ENCODE measurements at regions not wholly inside any gene's neighbourhood (a gene's known extent, or its start where the extent isn't known, plus 50 kb on each side); places are given as distances from the start of the nearest gene placed in this dataset.
A peak's percentile ranks its signal among the peaks of the same experiment; 100 is the strongest.

DNA sequence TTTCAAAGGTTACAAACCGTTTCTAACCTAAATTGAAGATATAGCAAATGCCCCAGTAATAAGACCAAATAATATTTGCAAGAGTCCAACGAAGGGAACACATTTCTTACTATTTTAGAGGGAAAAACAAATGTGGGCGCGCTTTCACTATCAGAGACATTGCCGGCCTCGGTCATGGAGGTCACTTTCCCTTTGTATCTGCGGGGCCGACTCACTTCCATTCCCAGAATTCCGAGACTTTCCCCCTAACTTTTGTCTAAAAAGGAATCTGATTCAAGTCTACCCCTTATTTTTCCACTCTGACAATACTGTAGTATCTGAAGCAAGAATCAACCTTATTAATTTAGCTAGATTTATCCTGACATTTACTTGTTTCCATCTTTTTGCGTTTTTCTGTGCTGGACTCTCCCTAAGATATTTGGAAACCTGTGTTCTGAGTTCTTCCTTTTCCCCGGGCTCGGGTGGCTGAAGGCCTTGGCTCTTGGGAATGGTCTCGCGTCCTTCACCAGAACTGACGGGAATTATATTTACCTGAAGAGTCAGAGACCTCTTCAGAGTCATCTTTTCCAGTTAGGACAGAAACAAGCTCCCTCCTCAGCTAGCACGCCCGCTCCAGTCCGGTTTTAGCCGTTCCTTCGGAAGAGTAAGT is 71.8 kb upstream of the ZNF184 start:
- Histone ChIP-seq H2BK120ac (ENCODE audit: low read depth, low read length) (no peak overlapping the region), H3K4me3 (ENCODE audit: insufficient read depth, low read depth, low read length) (peak overlapping the region; percentile 50), H2BK5ac (ENCODE audit: low read depth, low read length, poor library complexity, severe bottlenecking) (no peak overlapping the region), H2AFZ (replicated peaks; ENCODE audit: low read length, poor library complexity) (peak overlapping the region; percentile 74), H4K20me1 (ENCODE audit: insufficient read depth, low read length) (no peaks in the 10 kb centered on the region), H3K9ac (ENCODE audit: low read depth, low read length) (no peak overlapping the region; the same call in 1 of the 2 replicates), H3K56ac (ENCODE audit: extremely low read depth, insufficient read depth, low read length) (no peak overlapping the region), H4K5ac (ENCODE audit: low read depth, low read length) (no peak overlapping the region), H4K91ac (ENCODE audit: insufficient read depth, low read depth, low read length) (no peak overlapping the region), H2BK20ac (ENCODE audit: low read depth, low read length) (no peak overlapping the region), H3K4me1 (ENCODE audit: control insufficient read depth, insufficient read depth, low read length) (no peaks in the 10 kb centered on the region), H3K9me1 (ENCODE audit: insufficient read depth, low read length) (no peaks in the 10 kb centered on the region), H4K8ac (ENCODE audit: low read depth in 2 of 2, low read length in 2 of 2) (no peak overlapping the region), H3K14ac (replicated peaks; ENCODE audit: low read depth, low read length) (no peak overlapping the region), H3K9me3 (ENCODE audit: control insufficient read depth, insufficient read depth, low read length) (no peaks in the 10 kb centered on the region), H3K23ac (ENCODE audit: low read depth, low read length) (no peak overlapping the region), H2AK9ac (replicated peaks; ENCODE audit: low read depth, low read length, poor library complexity) (no peak overlapping the region), H2BK15ac (ENCODE audit: low read depth, low read length) (no peak overlapping the region), H3K18ac (ENCODE audit: low read depth, low read length) (no peak overlapping the region), H3K27ac (ENCODE audit: insufficient read depth, low read length) (no peak overlapping the region), H3K36me3 (ENCODE audit: control insufficient read depth, insufficient read depth, low read length) (no peaks in the 10 kb centered on the region), H3K79me1 (ENCODE audit: low read depth in 1 of 2, low read length in 2 of 2) (no peaks in the 10 kb centered on the region), H3K27me3 (ENCODE audit: control insufficient read depth, insufficient read depth, low read length) (no peaks in the 10 kb centered on the region), H2AK5ac (ENCODE audit: low read depth, low read length) (no peak overlapping the region), H3K4me2 (ENCODE audit: low read depth, low read length) (peak overlapping the region; percentile 85), H3K4ac (ENCODE audit: low read depth, low read length) (no peak overlapping the region)
- CTCF ChIA-PET = no interaction called here
- WGBS, 2 experiments (ENCODE audit: extremely low coverage in 2 of 2, insufficient read length in 1 of 2) = 0% methylated on average over 3 of the region's 20 CpGs; no CpG with 5 or more reads in 1 of the 2 experiments
- in situ Hi-C loops (cut with MboI; ENCODE audit: low sequenced_read_pairs) (no loop called here), intact Hi-C loops (cut with micrococcal nuclease) (loop anchor here (1.0 to 5.0 kb wide), 4 partner anchors 25 to 143 kb away; no protein-coding TSS in a partner anchor), dilution Hi-C loops (cut with HindIII; ENCODE audit: low sequenced_read_pairs, unreplicated experiment) (no loop called here)
- ATAC-seq (ENCODE audit: low read depth) (peak; percentile 5), DNase-seq (no peak)
- no TSS peak for BruUV-seq (replicated peaks)
- POLR2A ChIA-PET (ENCODE audit: unreplicated experiment) = no interaction called here
- TF ChIP-seq SMC3 (IDR thresholded peaks at IDR 0.05; ENCODE audit: low read depth, low read length) (no peak), MAZ (IDR thresholded peaks at IDR 0.05; ENCODE audit: borderline replicate concordance, low read depth, low read length) (no peak), MAFK (IDR thresholded peaks at IDR 0.05; ENCODE audit: low read depth, low read length) (no peak), CHD1 (IDR thresholded peaks at IDR 0.05; ENCODE audit: low read depth, low read length) (no peak), MXI1 (IDR thresholded peaks at IDR 0.05; ENCODE audit: borderline replicate concordance, low read depth, low read length) (no peak), FOS (IDR thresholded peaks at IDR 0.05; ENCODE audit: low read depth, low read length) (no peak), BHLHE40 (IDR thresholded peaks at IDR 0.05; ENCODE audit: low read depth, low read length) (no peak), RFX5 (IDR thresholded peaks at IDR 0.05; ENCODE audit: low read depth, low read length) (no peak), RAD21 (IDR thresholded peaks at IDR 0.05; ENCODE audit: low read length) (no peak), NFE2L2 (IDR thresholded peaks at IDR 0.05; ENCODE audit: low read depth, low read length) (no peak), POLR2A (IDR thresholded peaks at IDR 0.05; ENCODE audit: low read depth, low read length) (no peak), RCOR1 (IDR thresholded peaks at IDR 0.05; ENCODE audit: insufficient replicate concordance, low read length) (no peak), CEBPB (IDR thresholded peaks at IDR 0.05; ENCODE audit: low read depth, low read length) (no peak)
- TF ChIP-seq, protein P1, sequence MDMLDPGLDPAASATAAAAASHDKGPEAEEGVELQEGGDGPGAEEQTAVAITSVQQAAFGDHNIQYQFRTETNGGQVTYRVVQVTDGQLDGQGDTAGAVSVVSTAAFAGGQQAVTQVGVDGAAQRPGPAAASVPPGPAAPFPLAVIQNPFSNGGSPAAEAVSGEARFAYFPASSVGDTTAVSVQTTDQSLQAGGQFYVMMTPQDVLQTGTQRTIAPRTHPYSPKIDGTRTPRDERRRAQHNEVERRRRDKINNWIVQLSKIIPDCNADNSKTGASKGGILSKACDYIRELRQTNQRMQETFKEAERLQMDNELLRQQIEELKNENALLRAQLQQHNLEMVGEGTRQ (IDR thresholded peaks at IDR 0.05; ENCODE audit: low read depth, low read length) = no peak
- TF ChIP-seq, protein P2, sequence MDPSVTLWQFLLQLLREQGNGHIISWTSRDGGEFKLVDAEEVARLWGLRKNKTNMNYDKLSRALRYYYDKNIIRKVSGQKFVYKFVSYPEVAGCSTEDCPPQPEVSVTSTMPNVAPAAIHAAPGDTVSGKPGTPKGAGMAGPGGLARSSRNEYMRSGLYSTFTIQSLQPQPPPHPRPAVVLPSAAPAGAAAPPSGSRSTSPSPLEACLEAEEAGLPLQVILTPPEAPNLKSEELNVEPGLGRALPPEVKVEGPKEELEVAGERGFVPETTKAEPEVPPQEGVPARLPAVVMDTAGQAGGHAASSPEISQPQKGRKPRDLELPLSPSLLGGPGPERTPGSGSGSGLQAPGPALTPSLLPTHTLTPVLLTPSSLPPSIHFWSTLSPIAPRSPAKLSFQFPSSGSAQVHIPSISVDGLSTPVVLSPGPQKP (IDR thresholded peaks at IDR 0.05; ENCODE audit: borderline replicate concordance, low read depth, low read length) = no peak
- TF ChIP-seq, protein P3, sequence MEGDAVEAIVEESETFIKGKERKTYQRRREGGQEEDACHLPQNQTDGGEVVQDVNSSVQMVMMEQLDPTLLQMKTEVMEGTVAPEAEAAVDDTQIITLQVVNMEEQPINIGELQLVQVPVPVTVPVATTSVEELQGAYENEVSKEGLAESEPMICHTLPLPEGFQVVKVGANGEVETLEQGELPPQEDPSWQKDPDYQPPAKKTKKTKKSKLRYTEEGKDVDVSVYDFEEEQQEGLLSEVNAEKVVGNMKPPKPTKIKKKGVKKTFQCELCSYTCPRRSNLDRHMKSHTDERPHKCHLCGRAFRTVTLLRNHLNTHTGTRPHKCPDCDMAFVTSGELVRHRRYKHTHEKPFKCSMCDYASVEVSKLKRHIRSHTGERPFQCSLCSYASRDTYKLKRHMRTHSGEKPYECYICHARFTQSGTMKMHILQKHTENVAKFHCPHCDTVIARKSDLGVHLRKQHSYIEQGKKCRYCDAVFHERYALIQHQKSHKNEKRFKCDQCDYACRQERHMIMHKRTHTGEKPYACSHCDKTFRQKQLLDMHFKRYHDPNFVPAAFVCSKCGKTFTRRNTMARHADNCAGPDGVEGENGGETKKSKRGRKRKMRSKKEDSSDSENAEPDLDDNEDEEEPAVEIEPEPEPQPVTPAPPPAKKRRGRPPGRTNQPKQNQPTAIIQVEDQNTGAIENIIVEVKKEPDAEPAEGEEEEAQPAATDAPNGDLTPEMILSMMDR (conservative IDR thresholded peaks at IDR 0.05; ENCODE audit: low read depth, low read length) = no peak

All from IMR-90 (cell line).